COR-L47 (cell line): ENCODE measurements at regions not wholly inside any gene's neighbourhood (a gene's known extent, or its start where the extent isn't known, plus 50 kb on each side); places are given as distances from the start of the nearest gene placed in this dataset.
"Not testable (repeated sequence)": the region's sequence is repeated elsewhere in the genome, so short reads cannot be mapped to it uniquely, and the experiment has no call there.

Experiments used
- DNase-seq: peaks from one replicate; lab custom pipeline; 2025; lab: John Stamatoyannopoulos, UW

DNA sequence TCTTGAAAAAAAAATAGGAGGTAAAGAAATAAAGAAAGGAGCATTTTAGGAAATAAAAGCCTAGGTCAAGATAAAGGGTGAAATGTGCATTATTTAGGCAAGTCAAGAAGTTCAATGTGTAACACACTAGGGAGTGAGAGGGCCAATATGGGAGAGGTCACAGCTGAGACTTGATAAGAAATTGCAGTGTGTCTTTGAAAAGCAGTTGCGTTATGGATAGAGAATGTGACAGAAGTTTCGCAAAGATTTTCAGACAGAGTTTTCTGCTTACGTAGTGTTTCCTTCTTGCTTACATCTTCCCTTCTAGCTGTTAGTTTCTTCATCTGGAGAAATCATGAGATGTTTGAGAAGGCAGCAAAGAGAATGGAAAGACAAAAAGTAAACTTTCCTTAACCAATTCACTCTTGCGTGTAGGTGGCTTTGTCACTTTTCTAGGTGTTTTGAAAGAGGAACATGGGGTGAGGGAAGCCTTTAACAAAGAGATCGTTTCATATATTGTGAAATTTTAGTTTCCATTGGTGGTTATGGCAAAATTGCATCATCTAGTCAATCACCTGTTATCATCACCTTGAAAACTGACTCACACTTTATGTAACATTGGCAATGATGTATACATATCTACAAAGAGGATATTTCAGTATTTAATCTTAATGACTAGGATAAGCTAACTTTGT is 975.5 kb downstream of the OLFM4 start:
- no peak for DNase-seq

- DNase-seq, result no peak
These were observed 987.9 kb downstream of the OLFM4 start for GRCh38 chr13:54016542-54016941.

GRCh38 chr13:54018485-54018884 is 989.9 kb downstream of the OLFM4 start:
- no peak for DNase-seq

DNA sequence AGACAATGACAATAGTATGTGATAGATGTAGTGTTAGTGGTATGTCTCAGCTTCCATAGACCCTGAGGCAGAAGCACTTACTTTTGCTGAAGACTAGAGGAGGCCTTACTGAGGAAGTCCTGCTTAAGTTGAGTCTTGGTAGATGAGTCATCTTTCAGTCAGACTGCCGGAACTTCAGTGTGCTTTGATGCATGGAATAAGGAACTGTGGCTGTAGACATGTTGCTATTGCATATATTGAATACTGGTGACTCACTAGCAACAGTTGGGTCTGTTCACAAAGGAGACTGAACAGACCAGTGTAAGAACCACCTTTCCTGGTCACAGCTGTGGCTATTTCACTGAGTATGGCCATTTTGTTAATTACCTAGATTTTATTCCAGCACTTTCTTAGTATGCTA is 1000.6 kb downstream of the OLFM4 start:
- no peak for DNase-seq

DNA sequence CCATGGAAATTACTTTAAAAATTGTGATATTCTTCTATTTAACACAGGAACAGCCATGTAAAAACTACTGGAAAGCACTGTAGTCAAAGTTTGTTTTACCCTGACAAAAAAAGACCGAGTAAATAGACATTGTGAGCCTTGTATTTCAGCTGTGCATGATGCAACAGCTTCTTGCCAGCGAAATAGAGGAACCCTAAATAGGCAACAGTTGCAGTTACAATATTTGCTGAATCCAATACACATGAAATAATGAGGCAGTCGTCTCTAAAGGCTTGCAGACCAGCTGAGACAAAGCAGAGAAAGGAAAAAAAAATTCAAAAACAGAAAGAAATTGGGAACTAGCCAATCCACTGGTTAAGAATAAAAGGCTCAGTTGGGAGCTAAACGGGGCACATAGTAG is 1001.1 kb downstream of the OLFM4 start:
- no peak for DNase-seq

- no peak for DNase-seq
These were observed 1004.8 kb downstream of the OLFM4 start for GRCh38 chr13:54033323-54033861.

- no peak for DNase-seq
These were observed 1005.4 kb downstream of the OLFM4 start for GRCh38 chr13:54034047-54034446.

- not testable (repeated sequence) for DNase-seq
These were observed 1028.8 kb downstream of the OLFM4 start for GRCh38 chr13:54057416-54057815.

- not testable (repeated sequence) for DNase-seq
These were observed 1041.3 kb downstream of the OLFM4 start for GRCh38 chr13:54069958-54070357.

GRCh38 chr13:54077569-54077968 is 1049.0 kb downstream of the OLFM4 start:
- no peak for DNase-seq

- no peak for DNase-seq
These were observed 1049.8 kb downstream of the OLFM4 start for GRCh38 chr13:54078271-54078870.

- DNase-seq, result not testable (repeated sequence)
These were observed 1053.7 kb downstream of the OLFM4 start for GRCh38 chr13:54082309-54082708.

DNA sequence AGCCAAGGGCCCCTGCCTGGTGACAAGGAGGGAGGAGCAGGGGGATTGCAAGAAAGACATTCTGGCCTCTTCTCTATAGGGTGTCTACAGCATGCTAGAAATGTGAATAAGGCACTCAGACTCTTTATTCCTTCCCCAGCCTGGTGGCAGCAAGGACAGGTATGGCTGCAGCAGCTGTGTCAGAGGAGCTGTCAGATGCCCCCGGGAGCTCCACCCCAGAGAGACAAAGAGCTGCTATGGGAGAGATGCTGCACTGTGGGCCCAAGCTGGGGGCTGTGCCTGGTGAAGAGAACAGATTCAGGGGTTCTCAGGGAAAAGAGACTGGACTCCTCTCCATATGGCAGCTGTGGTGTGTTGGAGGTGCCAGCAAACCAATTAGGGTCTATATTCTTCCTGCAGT is 1063.3 kb downstream of the OLFM4 start:
- DNase-seq, result no peak

- DNase-seq, result no peak
These were observed 1064.1 kb downstream of the OLFM4 start for GRCh38 chr13:54092686-54093085.

GRCh38 chr13:54110597-54110996 is 1082.0 kb downstream of the OLFM4 start:
- no peak for DNase-seq

GRCh38 chr13:54124700-54125099 is 1096.1 kb downstream of the OLFM4 start:
- DNase-seq, result no peak

- DNase-seq, result not testable (repeated sequence)
These were observed 1102.3 kb downstream of the OLFM4 start for GRCh38 chr13:54130931-54131330.

DNA sequence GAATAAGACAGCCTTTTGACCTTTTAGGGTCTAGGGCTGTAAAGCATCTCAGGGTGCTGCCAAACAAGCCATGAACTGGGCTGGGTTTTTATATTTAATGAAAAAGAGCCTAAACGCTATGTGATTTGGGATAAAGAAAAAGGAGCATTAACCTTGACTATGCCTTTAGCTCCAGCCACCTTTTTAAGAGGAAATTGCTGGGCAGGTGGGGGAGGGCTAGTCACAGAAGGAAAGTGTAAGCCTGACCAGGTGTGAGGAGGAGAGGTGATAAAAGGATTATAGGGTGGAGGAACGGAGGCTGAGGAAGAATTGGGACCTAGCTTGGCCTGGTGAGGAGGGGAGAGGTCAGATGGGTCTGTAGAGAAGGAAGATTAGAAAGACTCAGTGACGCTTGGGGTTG is 1102.8 kb downstream of the OLFM4 start:
- not testable (repeated sequence) for DNase-seq

GRCh38 chr13:54132127-54132526 is 1103.5 kb downstream of the OLFM4 start:
- DNase-seq, result not testable (repeated sequence)

GRCh38 chr13:54132720-54133119 is 1104.1 kb downstream of the OLFM4 start:
- DNase-seq, result not testable (repeated sequence)

- DNase-seq, result no peak
These were observed 1105.1 kb downstream of the OLFM4 start for GRCh38 chr13:54133746-54134145.

GRCh38 chr13:54144828-54145227 is 1116.2 kb downstream of the OLFM4 start:
- no peak for DNase-seq

DNA sequence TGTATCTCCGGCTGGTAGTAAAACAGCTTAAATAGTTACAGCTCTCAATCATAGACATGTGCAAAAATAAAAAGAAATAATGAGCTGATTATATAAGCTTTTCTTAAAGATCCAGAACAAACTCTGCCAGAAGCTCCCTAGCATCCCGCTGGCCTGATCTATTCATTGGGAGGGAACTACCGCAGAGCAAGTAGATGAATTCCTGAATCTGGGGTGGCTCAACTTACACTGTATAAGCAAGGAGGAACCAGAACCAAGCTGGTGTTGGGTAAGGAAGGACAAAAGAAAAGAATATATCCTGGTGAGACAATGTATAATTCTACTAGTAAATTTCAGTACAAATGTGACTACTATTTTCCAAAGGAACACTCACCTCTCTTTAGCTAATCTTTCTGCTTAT is 1122.2 kb downstream of the OLFM4 start:
- DNase-seq, result no peak

GRCh38 chr13:54162069-54162468 is 1133.5 kb downstream of the OLFM4 start:
- no peak for DNase-seq
